Osteocyte (in vitro differentiated cells): ENCODE measurements at regions not wholly inside any gene's neighbourhood (a gene's known extent, or its start where the extent isn't known, plus 50 kb on each side); places are given as distances from the start of the nearest gene placed in this dataset.

Experiments
- DNase-seq: peaks from one replicate; pipeline ENCODE4 v3.0.0; 2021; ENCODE audit warnings: mixed read lengths; ENCODE audit not compliant: unreplicated experiment; ENCODE audit errors: extremely low spot score
- H3K27ac Mint-ChIP-seq: one replicate; pipeline ENCODE4 v1.8.0; 2021; ENCODE audit warnings: mild to moderate bottlenecking, mixed read lengths; ENCODE audit not compliant: unreplicated experiment
- H3K27me3 Mint-ChIP-seq: one replicate; pipeline ENCODE4 v1.8.0; 2021; ENCODE audit warnings: mixed read lengths; ENCODE audit not compliant: unreplicated experiment
- H3K36me3 Mint-ChIP-seq: one replicate; pipeline ENCODE4 v1.8.0; 2021; ENCODE audit warnings: mixed read lengths; ENCODE audit not compliant: unreplicated experiment
- H3K4me1 Mint-ChIP-seq: one replicate; pipeline ENCODE4 v1.8.0; 2021; ENCODE audit warnings: mixed read lengths; ENCODE audit not compliant: unreplicated experiment
- H3K4me3 Mint-ChIP-seq: one replicate; pipeline ENCODE4 v1.8.0; 2021; ENCODE audit warnings: mild to moderate bottlenecking, moderate library complexity, mixed read lengths; ENCODE audit not compliant: unreplicated experiment
- H3K9me3 Mint-ChIP-seq: one replicate; pipeline ENCODE4 v1.8.0; 2021; ENCODE audit warnings: mixed read lengths; ENCODE audit not compliant: unreplicated experiment
- TF ChIP-seq, protein P1 (sequence below): fragments of 200-600 bp; sonication (generic); IDR thresholded peaks from 2 replicates; pipeline ENCODE4 v1.5.0; 2021; ENCODE audit warnings: antibody characterized with exemption, mild to moderate bottlenecking, moderate library complexity

DNA sequence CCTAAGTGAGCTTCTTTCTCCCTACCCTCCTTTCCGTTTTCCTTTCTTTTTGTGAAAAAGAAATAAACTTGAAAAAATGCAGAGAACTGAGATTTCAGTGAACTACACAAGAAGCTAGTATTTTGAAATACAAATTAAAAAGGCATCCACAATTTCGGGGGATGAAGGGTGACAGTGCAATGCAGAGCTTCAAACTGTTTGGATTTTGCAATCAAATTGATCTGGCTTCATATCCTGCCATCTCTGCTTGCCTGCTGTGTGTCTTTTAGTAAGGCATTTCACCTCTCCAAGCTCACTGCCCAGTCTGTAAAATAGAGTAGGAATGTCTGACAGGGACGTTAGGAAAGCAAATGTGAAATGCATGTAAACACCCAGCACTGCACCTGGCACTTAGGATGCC, 258.0 kb downstream of the HACE1 start:
- Mint-ChIP-seq H3K27ac (peak overlapping the region; percentile 18), H3K4me3 (no peak overlapping the region), H3K36me3 (no peaks in the 10 kb centered on the region), H3K9me3 (peaks cover 11% of the 10 kb centered on the region), H3K4me1 (peaks cover 43% of the 10 kb centered on the region), H3K27me3 (no peaks in the 10 kb centered on the region)
- no peak for DNase-seq
- TF ChIP-seq, protein P1, sequence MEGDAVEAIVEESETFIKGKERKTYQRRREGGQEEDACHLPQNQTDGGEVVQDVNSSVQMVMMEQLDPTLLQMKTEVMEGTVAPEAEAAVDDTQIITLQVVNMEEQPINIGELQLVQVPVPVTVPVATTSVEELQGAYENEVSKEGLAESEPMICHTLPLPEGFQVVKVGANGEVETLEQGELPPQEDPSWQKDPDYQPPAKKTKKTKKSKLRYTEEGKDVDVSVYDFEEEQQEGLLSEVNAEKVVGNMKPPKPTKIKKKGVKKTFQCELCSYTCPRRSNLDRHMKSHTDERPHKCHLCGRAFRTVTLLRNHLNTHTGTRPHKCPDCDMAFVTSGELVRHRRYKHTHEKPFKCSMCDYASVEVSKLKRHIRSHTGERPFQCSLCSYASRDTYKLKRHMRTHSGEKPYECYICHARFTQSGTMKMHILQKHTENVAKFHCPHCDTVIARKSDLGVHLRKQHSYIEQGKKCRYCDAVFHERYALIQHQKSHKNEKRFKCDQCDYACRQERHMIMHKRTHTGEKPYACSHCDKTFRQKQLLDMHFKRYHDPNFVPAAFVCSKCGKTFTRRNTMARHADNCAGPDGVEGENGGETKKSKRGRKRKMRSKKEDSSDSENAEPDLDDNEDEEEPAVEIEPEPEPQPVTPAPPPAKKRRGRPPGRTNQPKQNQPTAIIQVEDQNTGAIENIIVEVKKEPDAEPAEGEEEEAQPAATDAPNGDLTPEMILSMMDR = no peak

DNA sequence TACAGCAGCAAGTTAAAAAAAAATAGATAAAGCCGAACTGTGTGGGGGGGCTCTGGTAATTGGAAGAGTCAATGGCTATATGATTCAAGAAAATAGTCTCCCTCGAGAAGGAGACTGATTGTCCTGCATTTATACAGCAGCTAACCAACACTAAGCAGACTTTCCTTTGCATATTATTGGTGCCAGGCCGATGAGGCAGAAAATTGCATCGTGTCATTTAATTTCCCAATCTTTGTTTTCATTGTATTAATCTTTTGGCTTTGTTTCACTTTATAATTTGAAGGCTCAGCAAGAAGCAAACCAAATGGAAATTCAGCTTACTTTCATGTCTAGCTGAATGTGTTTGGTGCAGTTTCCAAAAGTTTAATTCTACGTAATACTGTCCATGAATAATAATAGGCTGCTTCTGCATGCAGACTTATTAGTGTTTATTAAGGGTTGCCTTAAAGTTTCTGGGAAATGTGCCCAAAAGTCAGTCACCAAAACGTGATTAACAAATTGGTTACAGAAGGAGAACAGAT, 258.5 kb downstream of the HACE1 start:
- no peak overlapping the region for H3K27ac Mint-ChIP-seq
- H3K4me3 Mint-ChIP-seq = no peak overlapping the region

DNA sequence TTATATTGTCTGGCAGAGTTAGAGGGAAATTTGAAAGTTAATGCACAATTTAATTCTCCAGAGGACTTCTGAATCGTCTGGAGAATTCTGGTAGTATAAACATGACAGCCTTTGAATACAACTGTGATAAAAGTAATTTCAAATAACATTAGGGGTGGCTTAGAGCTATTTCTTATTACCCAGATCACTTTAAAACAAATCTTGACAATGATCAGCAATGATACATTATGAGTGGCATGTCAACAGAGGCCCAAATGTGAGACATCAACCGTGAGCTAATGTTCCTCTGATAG, 259.1 kb downstream of the HACE1 start:
- TF ChIP-seq, protein P1 = no peak
- Mint-ChIP-seq H3K27me3 (no peaks in the 10 kb centered on the region), H3K36me3 (no peaks in the 10 kb centered on the region), H3K27ac (no peak overlapping the region), H3K4me3 (no peak overlapping the region), H3K9me3 (peaks cover 21% of the 10 kb centered on the region), H3K4me1 (peaks cover 46% of the 10 kb centered on the region)
- no peak for DNase-seq

More for the DNA sequence above, 258.5 kb downstream of the HACE1 start:
- Mint-ChIP-seq H3K36me3 (no peaks in the 10 kb centered on the region), H3K27me3 (no peaks in the 10 kb centered on the region), H3K9me3 (peaks cover 15% of the 10 kb centered on the region), H3K4me1 (peaks cover 43% of the 10 kb centered on the region)
- TF ChIP-seq, protein P1 = no peak
- DNase-seq = no peak

DNA sequence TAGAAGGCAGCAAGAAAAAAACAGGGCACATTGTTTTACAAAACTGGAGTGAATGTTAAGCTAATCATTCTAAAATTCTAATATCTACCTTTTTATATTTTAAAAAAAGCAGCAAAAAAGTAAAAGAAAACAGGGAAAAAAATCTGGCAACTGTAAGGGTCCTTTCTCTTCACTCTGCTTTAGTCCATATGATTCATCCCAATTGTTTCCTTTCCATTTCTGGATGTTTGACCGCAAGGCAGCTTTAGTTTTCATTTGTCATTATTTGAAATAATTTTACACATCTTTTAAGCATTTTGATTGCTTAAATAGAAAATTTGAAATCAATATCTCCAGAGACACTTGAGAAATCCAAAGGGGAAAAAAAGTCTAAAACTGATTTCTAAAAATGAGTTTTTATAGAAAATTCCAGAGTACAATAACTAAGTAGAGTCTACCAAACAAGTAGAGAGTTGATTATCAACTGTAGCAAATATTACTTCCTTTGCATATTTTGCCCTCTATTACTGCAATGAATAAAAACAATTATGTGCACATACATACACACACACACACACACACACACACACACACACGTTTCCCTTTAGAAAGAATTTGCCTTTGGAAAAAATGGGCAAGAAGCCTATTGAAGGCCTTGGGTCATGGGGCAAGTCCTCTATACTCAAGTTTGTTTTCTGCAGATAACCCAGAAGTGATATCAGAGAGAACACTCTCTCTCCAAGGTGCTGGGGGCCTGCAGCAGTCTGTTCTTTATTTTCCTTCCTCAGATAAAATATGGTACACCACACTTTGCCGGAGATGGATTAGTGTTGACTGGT, 259.7 kb downstream of the HACE1 start:
- Mint-ChIP-seq H3K9me3 (peaks cover 20% of the 10 kb centered on the region), H3K4me3 (no peak overlapping the region), H3K27ac (no peak overlapping the region), H3K4me1 (peaks cover 47% of the 10 kb centered on the region), H3K27me3 (no peaks in the 10 kb centered on the region), H3K36me3 (no peaks in the 10 kb centered on the region)
- DNase-seq = no peak
- TF ChIP-seq, protein P1 = no peak

DNA sequence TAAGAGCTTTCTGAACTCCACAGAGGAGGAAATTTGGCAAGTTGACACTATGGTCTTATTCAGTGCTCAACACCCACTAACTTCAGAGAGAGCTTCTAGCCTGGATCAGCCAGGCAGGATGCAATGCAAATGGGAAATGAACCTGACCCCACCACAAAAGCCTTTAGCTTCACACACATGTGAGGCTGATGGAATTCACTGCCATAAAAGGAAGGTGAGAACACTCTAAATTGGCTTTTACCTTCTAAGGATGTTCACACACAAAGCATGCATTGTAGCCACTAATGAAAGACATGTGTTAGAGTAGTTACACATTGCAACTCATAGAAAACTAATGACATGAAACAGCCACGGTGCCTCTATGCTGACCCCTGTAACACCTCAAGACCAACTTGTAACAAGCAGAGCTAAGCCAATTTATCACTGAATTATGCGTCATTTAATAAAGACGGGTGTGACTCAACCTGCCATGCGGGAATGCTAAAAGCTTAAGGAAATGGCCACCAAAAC, 262.1 kb downstream of the HACE1 start:
- H3K27ac Mint-ChIP-seq = no peak overlapping the region
- peaks cover 13% of the 10 kb centered on the region for H3K9me3 Mint-ChIP-seq
- H3K4me1 Mint-ChIP-seq = peaks cover 32% of the 10 kb centered on the region

More for the DNA sequence above, 262.1 kb downstream of the HACE1 start:
- DNase-seq = no peak
- no peak overlapping the region for H3K4me3 Mint-ChIP-seq
- TF ChIP-seq, protein P1 = no peak
- H3K27me3 Mint-ChIP-seq = no peaks in the 10 kb centered on the region
- H3K36me3 Mint-ChIP-seq = no peaks in the 10 kb centered on the region
